Breast epithelium (tissue), 4 donors: ENCODE measurements at regions not wholly inside any gene's neighbourhood (a gene's known extent, or its start where the extent isn't known, plus 50 kb on each side); places are given as distances from the start of the nearest gene placed in this dataset.

ENCODE experiments used
- DNase-seq, 2 donors: peaks; one replicate each; pipeline ENCODE4 v3.0.0-alpha.2; 2019; ENCODE audit warnings: low spot score in 2 of 2
- H3K27ac ChIP-seq, 2 donors: fragments of 200-600 bp; sonication (generic) in 1 of 2; one replicate each; pipeline ENCODE4 v1.5.1; 2016 to 2019; ENCODE audit warnings: mild to moderate bottlenecking in 1 of 2
- H3K27me3 ChIP-seq, 2 donors: fragments of 200-600 bp; sonication (generic) in 1 of 2; one replicate each; pipeline versions ENCODE4 v1.5.1 to v1.6.0; 2017 to 2019; ENCODE audit warnings: control low read depth in 1 of 2, mild to moderate bottlenecking in 1 of 2
- H3K36me3 ChIP-seq: fragments of 200-600 bp; one replicate; pipeline ENCODE4 v1.5.1; 2019
- H3K4me1 ChIP-seq, 2 donors: fragments of 200-600 bp; sonication (generic); one replicate each; pipeline ENCODE4 v1.5.1; 2016 to 2019; ENCODE audit warnings: control low read depth in 1 of 2
- H3K4me3 ChIP-seq, 3 donors: fragments of 200-600 bp; sonication (generic); 1 replicate in 2 of 3; 2 replicates in 1 of 3; pipeline ENCODE4 v1.5.1; 2016 to 2019; ENCODE audit warnings: mild to moderate bottlenecking in 3 of 3, moderate library complexity in 2 of 3
- H3K9me3 ChIP-seq, 2 donors: fragments of 200-600 bp; sonication (generic) in 1 of 2; one replicate each; pipeline ENCODE4 v1.5.1; 2016 to 2019; ENCODE audit warnings: control low read depth in 1 of 2
- CTCF ChIP-seq, 3 donors: fragments of 450-650 bp; IDR thresholded peaks; one replicate each; pipeline ENCODE4 v1.5.1; 2016 to 2017; ENCODE audit warnings: antibody characterized with exemption in 3 of 3, mild to moderate bottlenecking in 3 of 3, moderate library complexity in 3 of 3
- POLR2A ChIP-seq: fragments of 450-650 bp; IDR thresholded peaks from one replicate; pipeline ENCODE4 v1.6.1; 2016; ENCODE audit warnings: antibody characterized with exemption, mild to moderate bottlenecking, moderate library complexity
- POLR2AphosphoS5 ChIP-seq, 3 donors: sonication (generic); formaldehyde crosslinking; IDR thresholded peaks; one replicate each; pipeline ENCODE4 v1.6.1; 2017; ENCODE audit warnings: antibody characterized with exemption in 3 of 3
- intact Hi-C: fragments of 100-400 bp; cut with DNase I; formaldehyde crosslinking; loops from one replicate; pipeline ENCODE4 v1.15.1; 2023; ENCODE audit warnings: low total_unique reads

GRCh38 chr5:16384222-16384621, 81.4 kb downstream of the ZNF622 start:
- Histone ChIP-seq H3K9me3 (no peaks in the 10 kb centered on the region), H3K36me3 (no peaks in the 10 kb centered on the region), H3K4me1 (no peaks in the 10 kb centered on the region), H3K27ac (no peak overlapping the region), H3K27me3 (no peaks in the 10 kb centered on the region), H3K4me3 (no peak overlapping the region)
- intact Hi-C loops: no loop called here
- DNase-seq: no peak
- TF ChIP-seq POLR2A (no peak), CTCF (IDR thresholded peaks at IDR 0.05) (no peak), POLR2AphosphoS5 (IDR thresholded peaks at IDR 0.05) (no peak)

DNA sequence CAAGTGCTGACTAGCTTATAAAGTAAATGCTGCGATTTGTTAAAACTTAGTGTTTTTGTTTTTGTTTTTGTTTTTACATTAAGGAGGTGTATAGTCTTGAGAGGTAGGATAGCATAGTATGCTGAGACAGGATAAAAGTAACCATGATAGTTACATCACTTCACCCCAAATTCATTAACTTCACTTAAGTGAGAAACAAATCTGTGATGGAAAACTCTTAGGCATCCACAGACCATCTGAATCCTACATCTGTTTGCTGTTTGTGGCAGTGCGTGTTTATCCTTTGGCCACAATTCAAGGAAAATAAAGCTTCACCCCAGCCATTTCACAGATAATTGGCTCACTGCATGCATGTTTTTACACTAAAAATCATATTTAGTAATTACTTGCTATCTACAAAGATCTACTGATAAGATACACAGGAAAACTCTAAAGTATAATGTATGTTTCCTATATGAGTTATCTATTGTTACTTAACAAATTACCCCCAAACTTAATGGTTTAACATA, 82.0 kb downstream of the ZNF622 start:
- DNase-seq: no peak
- Histone ChIP-seq H3K4me1 (no peaks in the 10 kb centered on the region), H3K27me3 (no peaks in the 10 kb centered on the region), H3K36me3 (no peaks in the 10 kb centered on the region), H3K27ac (no peak overlapping the region), H3K4me3 (no peak overlapping the region), H3K9me3 (no peaks in the 10 kb centered on the region)
- no peak for TF ChIP-seq POLR2A
- TF ChIP-seq CTCF (IDR thresholded peaks at IDR 0.05): no peak
- no peak for TF ChIP-seq POLR2AphosphoS5 (IDR thresholded peaks at IDR 0.05)
- intact Hi-C loops: no loop called here

GRCh38 chr5:16382047-16382446, 83.6 kb downstream of the ZNF622 start:
- H3K4me3 ChIP-seq: no peak overlapping the region
- no peaks in the 10 kb centered on the region for H3K9me3 ChIP-seq
- H3K36me3 ChIP-seq: no peaks in the 10 kb centered on the region
- no peaks in the 10 kb centered on the region for H3K4me1 ChIP-seq
- no peak overlapping the region for H3K27ac ChIP-seq
- intact Hi-C loops: no loop called here
- TF ChIP-seq POLR2A: no peak
- no peak for TF ChIP-seq CTCF (IDR thresholded peaks at IDR 0.05)
- TF ChIP-seq POLR2AphosphoS5 (IDR thresholded peaks at IDR 0.05): no peak
- no peaks in the 10 kb centered on the region for H3K27me3 ChIP-seq
- DNase-seq: no peak

DNA sequence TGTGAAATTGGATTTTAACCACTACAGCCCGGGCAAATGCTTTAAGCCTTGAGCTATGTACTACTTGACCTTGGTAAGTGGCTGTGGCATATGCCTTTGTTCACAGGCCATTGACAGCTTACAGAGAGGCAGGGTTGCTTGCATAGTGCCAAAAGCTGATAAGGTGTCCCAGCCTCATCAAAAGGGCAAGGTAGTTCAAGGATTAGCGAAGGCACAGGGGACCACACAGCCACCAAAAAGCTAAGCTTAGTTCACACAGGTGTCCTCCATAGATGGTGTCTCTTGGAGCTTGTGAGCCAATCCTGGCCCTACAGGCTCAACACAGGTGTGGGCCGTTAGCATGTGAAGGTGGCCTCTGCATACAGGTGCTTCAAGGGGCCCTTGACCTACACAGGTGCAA, 86.8 kb downstream of the ZNF622 start:
- DNase-seq: no peak
- Histone ChIP-seq H3K4me3 (no peak overlapping the region), H3K27me3 (no peaks in the 10 kb centered on the region), H3K36me3 (no peaks in the 10 kb centered on the region), H3K4me1 (no peaks in the 10 kb centered on the region), H3K27ac (no peak overlapping the region), H3K9me3 (no peaks in the 10 kb centered on the region)
- intact Hi-C loops: loop anchor here (5.0 kb wide), 1 partner anchor 779 kb away; no protein-coding TSS in a partner anchor
- TF ChIP-seq POLR2AphosphoS5 (IDR thresholded peaks at IDR 0.05): no peak
- TF ChIP-seq POLR2A: no peak
- no peak for TF ChIP-seq CTCF (IDR thresholded peaks at IDR 0.05)

DNA sequence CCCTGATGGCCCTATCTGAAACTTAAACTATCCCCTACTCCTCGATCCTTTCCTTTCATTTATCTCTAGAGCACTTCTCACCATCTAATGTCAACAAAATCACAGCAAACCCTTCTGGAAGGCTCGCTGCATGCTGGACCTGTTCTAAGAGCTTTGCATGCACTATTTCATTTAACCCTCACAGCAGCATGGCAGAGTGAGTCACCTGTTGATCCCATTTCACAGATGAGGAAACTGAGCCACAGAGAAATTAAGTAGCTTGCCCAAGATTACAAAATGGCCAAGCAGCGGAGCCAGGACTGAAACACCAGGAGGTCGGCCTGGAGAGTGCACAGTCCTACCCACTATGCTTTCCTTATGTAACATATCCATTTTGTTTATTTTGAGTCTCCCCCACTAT, 93.1 kb downstream of the ZNF622 start:
- H3K4me3 ChIP-seq: no peak overlapping the region
- intact Hi-C loops: no loop called here
- H3K4me1 ChIP-seq: no peaks in the 10 kb centered on the region
- no peaks in the 10 kb centered on the region for H3K36me3 ChIP-seq
- H3K9me3 ChIP-seq: no peaks in the 10 kb centered on the region
- DNase-seq: no peak
- TF ChIP-seq CTCF (IDR thresholded peaks at IDR 0.05): no peak
- TF ChIP-seq POLR2A: no peak
- no peak for TF ChIP-seq POLR2AphosphoS5 (IDR thresholded peaks at IDR 0.05)
- H3K27ac ChIP-seq: no peak overlapping the region
- H3K27me3 ChIP-seq: no peaks in the 10 kb centered on the region
